Progenitor cell of endocrine pancreas (in vitro differentiated cells): ENCODE measurements at regions not wholly inside any gene's neighbourhood (a gene's known extent, or its start where the extent isn't known, plus 50 kb on each side); places are given as distances from the start of the nearest gene placed in this dataset.

Source experiments
- DNase-seq: peaks from one replicate; pipeline ENCODE4 v3.0.0; 2021; ENCODE audit warnings: low spot score; ENCODE audit not compliant: unreplicated experiment
- H3K27ac Mint-ChIP-seq: 2 replicates; pipeline ENCODE4 v1.8.0; 2021; ENCODE audit warnings: mild to moderate bottlenecking, moderate library complexity, mixed read lengths
- H3K27me3 Mint-ChIP-seq: 2 replicates; pipeline ENCODE4 v1.8.0; 2021; ENCODE audit warnings: mixed read lengths
- H3K36me3 Mint-ChIP-seq: 2 replicates; pipeline ENCODE4 v1.8.0; 2022; ENCODE audit warnings: mixed read lengths; ENCODE audit not compliant: insufficient read depth
- H3K4me1 Mint-ChIP-seq: 2 replicates; pipeline ENCODE4 v1.8.0; 2021; ENCODE audit warnings: low read depth, mixed read lengths
- H3K4me3 Mint-ChIP-seq: 2 replicates; pipeline ENCODE4 v1.8.0; 2021; ENCODE audit warnings: low read depth, mild to moderate bottlenecking, moderate library complexity, mixed read lengths
- H3K9me3 Mint-ChIP-seq: 2 replicates; pipeline ENCODE4 v1.8.0; 2021; ENCODE audit warnings: low read depth, mixed read lengths
- CTCF ChIP-seq: fragments of 200-600 bp; sonication (generic); IDR thresholded peaks from one replicate; pipeline ENCODE4 v1.5.0; 2021; ENCODE audit warnings: antibody characterized with exemption, mild to moderate bottlenecking; ENCODE audit not compliant: unreplicated experiment

GRCh38 chr5:44935262-44935661 lies 126.5 kb downstream of the MRPS30 start:
- no peak for DNase-seq
- Mint-ChIP-seq H3K9me3 (peaks cover 15% of the 10 kb centered on the region), H3K36me3 (peaks cover 1% of the 10 kb centered on the region), H3K4me1 (no peaks in the 10 kb centered on the region), H3K27me3 (no peaks in the 10 kb centered on the region), H3K27ac (no peak overlapping the region), H3K4me3 (no peak overlapping the region)
- TF ChIP-seq CTCF = peak; percentile 36

- H3K9me3 Mint-ChIP-seq = peaks cover 15% of the 10 kb centered on the region
- H3K27me3 Mint-ChIP-seq = no peaks in the 10 kb centered on the region
- TF ChIP-seq CTCF = no peak
- H3K27ac Mint-ChIP-seq = no peak overlapping the region
- no peak for DNase-seq
- H3K4me1 Mint-ChIP-seq = no peaks in the 10 kb centered on the region
- H3K36me3 Mint-ChIP-seq = peaks cover 1% of the 10 kb centered on the region
- H3K4me3 Mint-ChIP-seq = no peak overlapping the region
These were observed 127.1 kb downstream of the MRPS30 start for GRCh38 chr5:44935871-44936270.

GRCh38 chr5:44942524-44943001 lies 133.8 kb downstream of the MRPS30 start:
- no peak overlapping the region for H3K27ac Mint-ChIP-seq
- H3K4me3 Mint-ChIP-seq = no peak overlapping the region
- peaks cover 8% of the 10 kb centered on the region for H3K9me3 Mint-ChIP-seq
- H3K36me3 Mint-ChIP-seq = peaks cover 1% of the 10 kb centered on the region
- no peak for TF ChIP-seq CTCF
- no peaks in the 10 kb centered on the region for H3K27me3 Mint-ChIP-seq
- no peaks in the 10 kb centered on the region for H3K4me1 Mint-ChIP-seq
- DNase-seq = no peak

GRCh38 chr5:44943647-44944046 lies 134.9 kb downstream of the MRPS30 start:
- no peak for DNase-seq
- Mint-ChIP-seq H3K27ac (no peak overlapping the region), H3K27me3 (no peaks in the 10 kb centered on the region), H3K4me1 (no peaks in the 10 kb centered on the region), H3K36me3 (peaks cover 1% of the 10 kb centered on the region), H3K4me3 (no peak overlapping the region), H3K9me3 (peaks cover 8% of the 10 kb centered on the region)
- no peak for TF ChIP-seq CTCF

- Mint-ChIP-seq H3K4me1 (peaks cover 5% of the 10 kb centered on the region), H3K4me3 (no peak overlapping the region), H3K36me3 (no peaks in the 10 kb centered on the region), H3K27me3 (no peaks in the 10 kb centered on the region), H3K27ac (no peak overlapping the region), H3K9me3 (no peaks in the 10 kb centered on the region)
- TF ChIP-seq CTCF = no peak
- no peak for DNase-seq
These were observed 137.0 kb downstream of the MRPS30 start for GRCh38 chr5:44945743-44946142.
